HEK293 (cell line): ENCODE measurements at regions not wholly inside any gene's neighbourhood (a gene's known extent, or its start where the extent isn't known, plus 50 kb on each side); places are given as distances from the start of the nearest gene placed in this dataset.

Experiments used
- CTCF ChIP-seq: fragments of 450-650 bp; formaldehyde crosslinking; IDR thresholded peaks from 2 replicates; pipeline ENCODE4 v1.5.1; 2016; ENCODE audit warnings: missing biosample characterization, missing genetic modification characterization
- YY1 ChIP-seq: fragments of 450-650 bp; formaldehyde crosslinking; IDR thresholded peaks from 2 replicates; pipeline ENCODE4 v1.5.1; 2018; ENCODE audit warnings: missing biosample characterization, missing genetic modification characterization
- ZNF146 ChIP-seq: fragments of 450-650 bp; formaldehyde crosslinking; IDR thresholded peaks from 2 replicates; pipeline ENCODE4 v1.5.1; 2016; ENCODE audit warnings: missing biosample characterization, missing genetic modification characterization
- ZNF302 ChIP-seq: fragments of 450-650 bp; formaldehyde crosslinking; IDR thresholded peaks from 2 replicates; pipeline ENCODE4 v1.5.1; 2016; ENCODE audit warnings: missing biosample characterization, missing genetic modification characterization, low read depth
- ZNF501 ChIP-seq: fragments of 450-650 bp; formaldehyde crosslinking; IDR thresholded peaks from 2 replicates; pipeline ENCODE4 v1.5.1; 2016; ENCODE audit warnings: missing biosample characterization, missing genetic modification characterization
- ZNF660 ChIP-seq: fragments of 450-650 bp; IDR thresholded peaks from 2 replicates; pipeline ENCODE4 v1.5.1; 2018; ENCODE audit warnings: missing biosample characterization, mild to moderate bottlenecking, missing genetic modification characterization

GRCh38 chr6:131362696-131363095 lies 210.3 kb upstream of the ARG1 start:
- no peak for TF ChIP-seq CTCF (tag by site-specific recombination)
- TF ChIP-seq ZNF501 (tag by site-specific recombination), result no peak
- TF ChIP-seq ZNF660, result no peak
- no peak for TF ChIP-seq ZNF146 (tag by site-specific recombination)
- TF ChIP-seq ZNF302 (tag by site-specific recombination), result no peak
- no peak for TF ChIP-seq YY1 (tag by site-specific recombination)
